GM23338 (cell line): ENCODE measurements at regions not wholly inside any gene's neighbourhood (a gene's known extent, or its start where the extent isn't known, plus 50 kb on each side); places are given as distances from the start of the nearest gene placed in this dataset.

Experiments used
- ATAC-seq: fragments of 200-7000 bp; cut with Tn5 transposase; 3 replicates; pipeline ENCODE4 v1.9.1; 2020
- DNase-seq: peaks from one replicate; pipeline ENCODE4 v3.0.0-alpha.2; 2015; ENCODE audit warnings: low spot score
- H2AFZ ChIP-seq: fragments of 200-600 bp; sonication (generic); 2 replicates; pipeline ENCODE4 v1.8.0; 2016; ENCODE audit warnings: antibody characterized with exemption, mild to moderate bottlenecking, moderate library complexity
- H3F3A ChIP-seq: fragments of 200-600 bp; sonication (generic); replicated peaks from 2 replicates; pipeline ENCODE4 v1.8.0; 2017; ENCODE audit warnings: antibody characterized with exemption, mixed run types, low read depth
- H3K27ac ChIP-seq: fragments of 200-600 bp; sonication (generic); 2 replicates; pipeline ENCODE4 v1.6.1; 2016; ENCODE audit warnings: low read depth
- H3K27me3 ChIP-seq: fragments of 200-600 bp; sonication (generic); 2 replicates; pipeline ENCODE4 v1.8.0; 2016; ENCODE audit warnings: mild to moderate bottlenecking, mixed run types, moderate library complexity; ENCODE audit not compliant: insufficient read depth
- H3K36me3 ChIP-seq: fragments of 200-600 bp; sonication (generic); 2 replicates; pipeline ENCODE4 v1.8.0; 2016; ENCODE audit warnings: mild to moderate bottlenecking; ENCODE audit not compliant: insufficient read depth
- H3K4me1 ChIP-seq: fragments of 200-600 bp; sonication (generic); 2 replicates; pipeline ENCODE4 v1.8.0; 2016; ENCODE audit warnings: mild to moderate bottlenecking, moderate library complexity; ENCODE audit not compliant: insufficient read depth
- H3K4me2 ChIP-seq: fragments of 200-600 bp; sonication (generic); 2 replicates; pipeline ENCODE4 v1.7.1; 2017; ENCODE audit warnings: mixed run types
- H3K4me3 ChIP-seq: fragments of 200-600 bp; sonication (generic); 2 replicates; pipeline ENCODE4 v1.6.1; 2016; ENCODE audit warnings: mixed run types
- H3K79me2 ChIP-seq: fragments of 200-600 bp; sonication (generic); replicated peaks from 2 replicates; pipeline ENCODE4 v1.8.0; 2017; ENCODE audit warnings: mild to moderate bottlenecking; ENCODE audit not compliant: insufficient read depth
- H3K9me2 ChIP-seq: fragments of 200-600 bp; sonication (generic); 2 replicates; pipeline ENCODE4 v1.8.0; 2017; ENCODE audit not compliant: insufficient read depth
- H4K20me1 ChIP-seq: fragments of 200-600 bp; sonication (generic); replicated peaks from 2 replicates; pipeline ENCODE4 v1.8.0; 2017; ENCODE audit warnings: mild to moderate bottlenecking; ENCODE audit not compliant: insufficient read depth
- H3K27ac Mint-ChIP-seq: 2 replicates; pipeline ENCODE4 v1.8.0; 2020; ENCODE audit warnings: inconsistent platforms, mild to moderate bottlenecking, moderate library complexity, mixed read lengths
- H3K27me3 Mint-ChIP-seq: 3 replicates; pipeline ENCODE4 v1.8.0; 2022; ENCODE audit warnings: low read depth, mild to moderate bottlenecking, moderate library complexity, mixed read lengths, inconsistent platforms; ENCODE audit not compliant: insufficient read depth, poor library complexity
- H3K36me3 Mint-ChIP-seq: 3 replicates; pipeline ENCODE4 v1.8.0; 2021; ENCODE audit warnings: low read depth, mild to moderate bottlenecking, inconsistent platforms, moderate library complexity, mixed read lengths
- H3K4me1 Mint-ChIP-seq: 3 replicates; pipeline ENCODE4 v1.8.0; 2020; ENCODE audit warnings: mild to moderate bottlenecking, inconsistent platforms, mixed read lengths
- H3K4me3 Mint-ChIP-seq: 3 replicates; pipeline ENCODE4 v1.8.0; 2021; ENCODE audit warnings: moderate library complexity, mild to moderate bottlenecking, inconsistent platforms, mixed read lengths
- H3K9me3 Mint-ChIP-seq: 3 replicates; pipeline ENCODE4 v1.8.0; 2020; ENCODE audit warnings: moderate library complexity, mild to moderate bottlenecking, inconsistent platforms, mixed read lengths
- ETS1 ChIP-seq: IDR thresholded peaks from 2 replicates; pipeline ENCODE4 v1.6.1; 2016; ENCODE audit warnings: antibody characterized with exemption
- EZH2 ChIP-seq: fragments of 200-600 bp; sonication (generic); IDR thresholded peaks from one replicate; pipeline ENCODE4 v1.8.0; 2017; ENCODE audit warnings: antibody characterized with exemption, mild to moderate bottlenecking, low read depth; ENCODE audit not compliant: unreplicated experiment
- REST ChIP-seq: IDR thresholded peaks from one replicate; pipeline ENCODE4 v1.6.1; 2018; ENCODE audit warnings: antibody characterized with exemption; ENCODE audit not compliant: unreplicated experiment
- ZNF462 ChIP-seq: fragments of 250-450 bp; sonication (Bioruptor Pico); IDR thresholded peaks from 2 replicates; pipeline ENCODE4 v1.5.0; 2020; ENCODE audit warnings: mild to moderate bottlenecking, moderate library complexity

GRCh38 chr14:27222671-27223070, 624.8 kb upstream of the NOVA1 start (continued):
- TF ChIP-seq ZNF462 (no peak), ETS1 (no peak)

GRCh38 chr14:27223906-27224305, 626.1 kb upstream of the NOVA1 start:
- H3K27ac Mint-ChIP-seq: no peak overlapping the region
- H2AFZ ChIP-seq: no peak overlapping the region
- no peak for ATAC-seq
- H3K36me3 Mint-ChIP-seq: peaks cover 20% of the 10 kb centered on the region
- no peaks in the 10 kb centered on the region for H3F3A ChIP-seq
- no peaks in the 10 kb centered on the region for H4K20me1 ChIP-seq
- peaks cover 21% of the 10 kb centered on the region for H3K9me3 Mint-ChIP-seq
- no peak overlapping the region for H3K4me2 ChIP-seq
- H3K4me3 Mint-ChIP-seq: no peak overlapping the region
- no peaks in the 10 kb centered on the region for H3K9me2 ChIP-seq
- no peaks in the 10 kb centered on the region for H3K4me1 ChIP-seq
- H3K27me3 Mint-ChIP-seq: peaks cover 2% of the 10 kb centered on the region
- no peaks in the 10 kb centered on the region for H3K79me2 ChIP-seq
- H3K4me3 ChIP-seq: no peak overlapping the region
- no peak overlapping the region for H3K27ac ChIP-seq
- peaks cover 7% of the 10 kb centered on the region; the same call in 1 of the 2 replicates for H3K36me3 ChIP-seq
- no peak for DNase-seq
- no peaks in the 10 kb centered on the region for H3K4me1 Mint-ChIP-seq
- H3K27me3 ChIP-seq: no peaks in the 10 kb centered on the region
- TF ChIP-seq EZH2 (no peak), ZNF462 (no peak), REST (no peak)
